Adrenal gland (tissue), 9 donors: ENCODE measurements at regions not wholly inside any gene's neighbourhood (a gene's known extent, or its start where the extent isn't known, plus 50 kb on each side); places are given as distances from the start of the nearest gene placed in this dataset.

Source experiments
- DNase-seq, 7 donors: peaks; one replicate each; pipeline ENCODE4 v3.0.0-alpha.2; 2019 to 2020
- H3K27ac ChIP-seq, 5 donors: fragments of 200-600 bp; sonication (generic) in 4 of 5; 1 replicate in 3 of 5; 2 replicates in 2 of 5; pipeline versions ENCODE4 v1.5.1 to v1.8.0; 2016 to 2020; ENCODE audit warnings: mild to moderate bottlenecking in 1 of 5
- H3K27me3 ChIP-seq: fragments of 200-600 bp; 2 replicates; pipeline ENCODE4 v1.8.0; 2021
- H3K36me3 ChIP-seq, 2 donors: fragments of 200-600 bp; replicated peaks in 1 of 2; 1 replicate in 1 of 2; 2 replicates in 1 of 2; pipeline versions ENCODE4 v1.5.1 to v1.8.0; 2018 to 2022
- H3K4me1 ChIP-seq, 2 donors: fragments of 200-600 bp; replicated peaks in 1 of 2; 1 replicate in 1 of 2; 2 replicates in 1 of 2; pipeline versions ENCODE4 v1.5.1 to v1.8.0; 2018 to 2021
- H3K4me3 ChIP-seq, 4 donors: fragments of 200-600 bp; sonication (generic) in 3 of 4; one replicate each; pipeline ENCODE4 v1.5.1; 2016 to 2018
- H3K9me3 ChIP-seq, 3 donors: fragments of 200-600 bp; sonication (generic) in 1 of 3; replicated peaks in 1 of 3; 1 replicate in 2 of 3; 2 replicates in 1 of 3; pipeline versions ENCODE4 v1.5.1 to v1.8.0; 2016 to 2021
- CTCF ChIP-seq, 6 experiments: fragments of 450-650 bp in 4 of 6; fragments of 200-600 bp in 2 of 6; sonication (generic) in 1 of 6; IDR thresholded peaks; 1 replicate in 5 of 6; 2 replicates in 1 of 6; pipeline versions ENCODE4 v1.5.1 to v1.8.0; 2016 to 2021; ENCODE audit warnings: antibody characterized with exemption in 6 of 6, mild to moderate bottlenecking in 2 of 6, moderate library complexity in 1 of 6
- POLR2A ChIP-seq, 2 donors: fragments of 450-650 bp; IDR thresholded peaks; one replicate each; pipeline ENCODE4 v1.6.1; 2017; ENCODE audit warnings: antibody characterized with exemption in 2 of 2, mild to moderate bottlenecking in 2 of 2, moderate library complexity in 1 of 2
- whole genome bisulfite sequencing, 4 donors: extraction: QIAGEN DNeasy Blood & Tissue Kit in 2 of 4; methylation state at CpG; one replicate each; pipeline versions ENCODE4 v1.1.5 to v1.1.7; 2013 to 2017; 5-methylcytosine and 5-hydroxymethylcytosine counted together
- intact Hi-C, 2 donors: fragments of 100-400 bp; cut with DNase I; formaldehyde crosslinking; loops; one replicate each; pipeline versions ENCODE4 v1.14.1 to v1.15.0; 2022 to 2023
- donor health status: healthy with polysubstance abuse.
- donor health status: Bipolar disorder and iron deficiency.
- donor health status: DM: yes; HTN: yes; CAD: no.
- donor health status: DM: no; HTN: no; CAD: no.
- donor health status: DM: no; HTN: no; CAD: no.

GRCh38 chr10:31701546-31701945 is 227.1 kb downstream of the ARHGAP12 start:
- TF ChIP-seq POLR2A (IDR thresholded peaks at IDR 0.05) (no peak), CTCF (IDR thresholded peaks at IDR 0.05) (no peak)
- H3K36me3 ChIP-seq, result no peaks in the 10 kb centered on the region
- no peaks in the 10 kb centered on the region for H3K9me3 ChIP-seq
- H3K4me3 ChIP-seq, result no peak overlapping the region
- peak overlapping the region in 3 of 5 donors; percentile 23 to 90 (median 62) for H3K27ac ChIP-seq
- intact Hi-C loops, result loop anchor here in 1 of 2 donors (10.0 kb wide), 1 partner anchor 73 kb away; no protein-coding TSS in a partner anchor
- WGBS, 4 donors, result 50 to 71% (median 60%) methylated on average over 5 of the region's 5 CpGs; no CpG with 5 or more reads in 1 of the 4 donors
- no peak for DNase-seq
- H3K4me1 ChIP-seq, result peaks cover 0 to 62% of the 10 kb centered on the region in 2 donors
- no peaks in the 10 kb centered on the region for H3K27me3 ChIP-seq

GRCh38 chr10:31700181-31700611 is 228.4 kb downstream of the ARHGAP12 start:
- H3K4me1 ChIP-seq, result peaks cover 0 to 67% of the 10 kb centered on the region in 2 donors
- no peak overlapping the region for H3K4me3 ChIP-seq
- intact Hi-C loops, result loop anchor here in 1 of 2 donors (10.0 kb wide), 1 partner anchor 75 kb away; no protein-coding TSS in a partner anchor
- no peaks in the 10 kb centered on the region for H3K36me3 ChIP-seq
- TF ChIP-seq CTCF (IDR thresholded peaks at IDR 0.05) (no peak), POLR2A (IDR thresholded peaks at IDR 0.05) (no peak)
- no peaks in the 10 kb centered on the region for H3K27me3 ChIP-seq
- peak overlapping the region in 2 of 5 donors; percentile 90 to 92 for H3K27ac ChIP-seq
- DNase-seq, result no peak
- no peaks in the 10 kb centered on the region for H3K9me3 ChIP-seq
- WGBS, 4 donors, result 48 to 54% (median 52%) methylated on average over 11 of the region's 11 CpGs

- Histone ChIP-seq H3K4me1 (peaks cover 0 to 60% of the 10 kb centered on the region in 2 donors), H3K36me3 (no peaks in the 10 kb centered on the region), H3K9me3 (no peaks in the 10 kb centered on the region), H3K27ac (peak overlapping the region; percentile 62 to 92 (median 86)), H3K4me3 (no peak overlapping the region), H3K27me3 (no peaks in the 10 kb centered on the region)
- DNase-seq, result peak in 3 of 7 donors; percentile 48 to 63 (median 53)
- intact Hi-C loops, result no loop called here
- 56 to 72% (median 58%) methylated on average over 11 of the region's 11 CpGs for WGBS, 4 donors
- TF ChIP-seq CTCF (IDR thresholded peaks at IDR 0.05) (no peak), POLR2A (IDR thresholded peaks at IDR 0.05) (no peak)
These were observed 230.3 kb downstream of the ARHGAP12 start for GRCh38 chr10:31698181-31698830.

GRCh38 chr10:31697271-31698180 is 231.1 kb downstream of the ARHGAP12 start:
- no peaks in the 10 kb centered on the region for H3K36me3 ChIP-seq
- peaks cover 0 to 60% of the 10 kb centered on the region in 2 donors for H3K4me1 ChIP-seq
- WGBS, 4 donors, result 40 to 52% (median 48%) methylated on average over 19 of the region's 19 CpGs
- no peak for TF ChIP-seq CTCF (IDR thresholded peaks at IDR 0.05)
- TF ChIP-seq POLR2A (IDR thresholded peaks at IDR 0.05), result peak in 1 of 2 donors; percentile 33
- H3K9me3 ChIP-seq, result no peaks in the 10 kb centered on the region
- H3K27me3 ChIP-seq, result no peaks in the 10 kb centered on the region
- intact Hi-C loops, result no loop called here
- peak; percentile 59 to 90 (median 77) for DNase-seq
- peak overlapping the region; percentile 62 to 92 (median 86) for H3K27ac ChIP-seq
- H3K4me3 ChIP-seq, result no peak overlapping the region
